GM18909 (cell line): ENCODE measurements at regions not wholly inside any gene's neighbourhood (a gene's known extent, or its start where the extent isn't known, plus 50 kb on each side); places are given as distances from the start of the nearest gene placed in this dataset.

ENCODE experiments used
- ATAC-seq: cut with Tn5 transposase; IDR thresholded peaks from one replicate; pipeline ENCODE4 v1.9.1; 2021; ENCODE audit warnings: mild to moderate bottlenecking; ENCODE audit not compliant: unreplicated experiment, poor library complexity

DNA sequence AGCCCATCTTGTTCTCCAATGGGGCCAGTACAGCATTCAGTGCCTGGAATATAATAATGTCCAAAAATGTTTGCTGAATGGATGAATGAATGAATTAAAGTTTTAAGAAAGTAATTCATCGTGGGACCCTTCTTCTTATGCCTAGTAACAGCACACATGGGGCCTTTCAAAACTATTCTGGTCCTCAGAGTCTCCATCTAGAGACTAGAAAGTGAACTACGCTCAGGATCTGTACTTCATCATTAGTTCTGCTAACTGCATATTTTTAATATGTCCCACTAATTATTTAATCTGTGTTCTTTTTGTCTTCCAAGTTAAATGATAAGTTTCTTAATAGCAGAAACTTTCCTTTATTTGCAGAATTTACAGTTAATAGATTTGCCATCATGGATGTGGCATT, 172.5 kb downstream of the SMAD2 start:
- no peak for ATAC-seq

DNA sequence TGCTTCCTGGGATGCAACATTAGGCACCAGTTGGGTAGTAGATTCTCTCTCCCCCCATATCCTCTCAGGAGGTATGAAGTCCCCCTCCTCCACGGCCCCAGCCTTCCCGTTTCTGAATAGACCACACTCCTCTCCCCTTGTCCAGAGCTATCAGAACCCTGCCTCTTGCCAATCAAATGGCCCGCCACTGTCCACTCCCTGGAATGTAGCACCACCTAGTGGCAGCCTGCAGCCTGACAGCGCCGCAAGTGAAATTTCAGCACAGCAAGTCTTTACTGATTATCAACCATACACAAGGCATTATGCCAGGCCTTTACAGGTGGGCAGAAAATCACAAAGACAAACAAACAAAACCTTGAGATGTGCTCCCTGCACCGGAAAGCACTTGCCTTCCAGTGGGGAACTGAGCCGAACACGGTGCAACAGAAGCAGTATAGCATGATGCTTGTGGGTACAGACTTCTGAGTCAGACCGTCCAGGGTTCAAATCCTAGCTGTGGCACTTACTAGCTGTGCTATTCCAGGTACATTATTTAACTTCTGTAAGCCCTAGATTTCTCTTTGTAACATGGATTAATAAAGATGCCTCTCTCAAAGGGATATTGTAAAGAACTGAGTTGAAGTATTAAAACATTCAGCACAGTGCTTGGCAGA, 174.0 kb downstream of the SMAD2 start:
- peak; percentile 57 for ATAC-seq

DNA sequence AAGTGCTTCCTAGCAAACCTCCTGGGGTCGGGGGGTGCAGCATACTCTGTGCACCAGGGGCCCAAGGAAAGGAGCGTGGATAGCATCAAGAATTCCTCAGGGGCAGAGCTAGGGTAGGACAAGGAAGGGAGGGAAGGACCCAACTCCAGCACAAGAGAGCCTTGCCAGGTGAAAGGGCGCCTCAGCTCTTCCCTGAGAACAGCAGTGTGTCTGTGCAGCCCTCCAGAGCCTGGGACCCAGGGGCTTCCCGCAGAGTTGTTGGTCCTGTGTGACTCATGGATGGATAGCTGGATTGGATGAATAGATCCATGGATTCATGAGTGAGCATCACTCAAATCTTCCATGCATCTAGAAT, 175.4 kb downstream of the SMAD2 start:
- no peak for ATAC-seq

DNA sequence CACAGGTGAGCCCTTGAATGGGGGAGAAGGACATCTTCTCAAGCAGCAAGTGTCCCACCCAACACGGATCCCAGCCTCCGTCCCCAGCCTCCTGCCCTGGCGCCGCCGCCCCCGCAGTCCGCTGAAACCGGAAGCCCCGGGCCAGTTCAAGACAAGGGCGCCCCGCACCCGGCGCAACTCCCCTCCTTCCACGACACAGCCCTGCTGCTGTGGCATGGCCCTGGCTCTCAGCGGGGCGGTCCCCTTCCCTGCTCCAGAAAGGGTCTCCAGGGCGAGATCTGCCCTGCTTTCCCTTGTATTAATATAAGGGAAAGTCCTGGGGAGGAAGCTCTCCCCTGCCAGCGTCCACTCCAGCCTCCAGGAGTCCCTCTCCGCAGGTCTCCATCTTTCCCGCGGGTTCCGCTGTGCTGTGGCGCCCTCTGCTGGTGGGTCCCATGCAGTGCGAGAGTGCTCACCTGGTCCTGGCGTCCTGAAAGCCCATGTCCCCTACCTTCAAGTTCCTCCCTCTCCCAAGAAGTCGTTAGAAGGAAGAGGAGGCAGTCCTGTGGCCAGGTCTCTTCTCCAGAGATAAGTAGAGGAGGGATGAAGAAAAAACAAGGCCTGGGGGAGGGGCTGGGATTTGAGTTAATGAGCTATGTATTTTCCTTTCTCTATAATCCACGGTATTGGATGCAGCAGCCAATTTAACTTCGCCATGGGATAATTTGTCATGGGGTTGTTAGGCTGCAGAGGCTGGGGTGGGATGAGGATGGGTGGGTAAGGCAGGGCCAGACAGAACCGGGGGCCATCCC, 176.0 kb downstream of the SMAD2 start:
- ATAC-seq = no peak

DNA sequence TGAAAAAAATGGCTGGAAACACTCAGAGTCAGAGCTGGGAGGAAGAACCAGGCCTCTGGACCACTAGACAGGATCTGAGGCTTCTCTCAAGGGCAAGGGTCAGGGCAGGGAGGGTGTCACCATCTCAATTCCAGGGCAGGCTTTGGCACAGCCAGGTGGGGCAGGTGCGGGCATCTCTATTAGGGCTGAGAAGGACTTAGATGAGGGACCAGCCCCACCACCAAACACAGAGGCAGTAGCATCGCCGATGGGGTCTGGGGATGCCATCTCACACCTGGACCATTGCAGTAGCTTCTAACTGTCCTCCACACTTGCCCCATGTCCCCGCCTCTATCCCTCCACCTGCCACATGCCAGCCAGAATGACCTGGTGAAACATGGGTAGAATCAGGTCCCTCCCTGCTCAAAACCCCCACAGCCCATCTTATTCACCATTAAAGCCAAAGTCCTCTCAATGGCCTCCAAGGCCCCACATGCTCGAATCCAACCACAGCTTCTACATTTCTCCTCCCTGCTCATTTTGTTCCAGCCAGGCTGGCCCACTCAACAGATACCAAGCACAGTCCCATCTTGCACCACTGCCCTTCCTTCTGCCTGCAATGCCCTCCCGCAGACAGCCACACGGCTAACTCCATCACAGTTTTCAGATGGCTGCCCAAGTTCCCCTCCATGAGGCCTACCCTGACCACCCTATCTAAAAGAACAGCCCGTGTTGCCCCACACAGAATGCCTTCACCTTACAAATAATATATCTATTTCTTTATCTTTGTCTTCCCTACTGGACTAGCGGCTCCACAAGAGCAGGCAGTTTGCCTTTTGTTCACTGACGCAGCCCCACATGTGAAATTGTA, 177.4 kb downstream of the SMAD2 start:
- no peak for ATAC-seq

DNA sequence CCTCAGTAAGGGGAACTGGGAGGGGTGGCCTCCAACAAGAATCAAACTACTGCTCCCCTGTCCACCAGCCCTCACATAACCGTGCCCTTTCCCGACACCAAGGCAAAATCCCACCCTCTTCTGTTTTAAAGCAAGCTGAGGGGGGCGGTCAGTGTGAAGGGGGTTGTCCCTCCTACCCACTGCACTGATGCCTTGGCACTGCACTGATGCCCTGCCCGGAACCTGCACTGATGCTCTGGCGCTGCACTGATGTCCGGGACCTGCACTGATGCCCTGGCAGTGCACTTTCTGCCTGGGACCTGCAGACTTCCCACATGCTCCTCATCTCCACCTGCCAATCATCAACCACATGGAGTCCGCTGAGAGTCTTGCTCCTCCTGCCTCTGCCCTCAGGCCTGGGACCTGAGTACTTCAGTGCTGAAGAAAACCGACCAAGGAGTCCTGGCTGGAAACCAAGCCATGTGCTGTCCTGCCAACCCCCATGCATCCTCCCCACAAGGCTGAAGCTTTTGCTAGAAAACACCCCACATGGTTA, 179.5 kb downstream of the SMAD2 start:
- ATAC-seq = no peak

DNA sequence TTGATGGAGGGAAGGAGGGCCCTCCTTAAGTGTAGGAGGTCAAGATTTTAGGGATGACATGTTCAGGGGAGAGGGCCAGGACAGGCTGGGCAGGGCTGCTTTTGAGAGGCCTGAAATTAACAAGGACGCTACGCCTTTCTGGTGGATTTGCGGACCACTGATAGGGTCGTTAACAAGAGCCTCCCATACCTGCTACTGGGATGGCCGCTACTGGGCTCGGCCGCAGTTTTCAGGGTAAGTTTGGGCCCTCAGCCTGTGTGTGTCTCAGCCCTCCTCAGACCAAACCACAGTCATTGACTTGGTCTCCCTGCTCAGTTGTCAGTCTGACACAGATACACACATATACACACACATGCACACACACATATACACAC, 180.9 kb downstream of the SMAD2 start:
- ATAC-seq = no peak

DNA sequence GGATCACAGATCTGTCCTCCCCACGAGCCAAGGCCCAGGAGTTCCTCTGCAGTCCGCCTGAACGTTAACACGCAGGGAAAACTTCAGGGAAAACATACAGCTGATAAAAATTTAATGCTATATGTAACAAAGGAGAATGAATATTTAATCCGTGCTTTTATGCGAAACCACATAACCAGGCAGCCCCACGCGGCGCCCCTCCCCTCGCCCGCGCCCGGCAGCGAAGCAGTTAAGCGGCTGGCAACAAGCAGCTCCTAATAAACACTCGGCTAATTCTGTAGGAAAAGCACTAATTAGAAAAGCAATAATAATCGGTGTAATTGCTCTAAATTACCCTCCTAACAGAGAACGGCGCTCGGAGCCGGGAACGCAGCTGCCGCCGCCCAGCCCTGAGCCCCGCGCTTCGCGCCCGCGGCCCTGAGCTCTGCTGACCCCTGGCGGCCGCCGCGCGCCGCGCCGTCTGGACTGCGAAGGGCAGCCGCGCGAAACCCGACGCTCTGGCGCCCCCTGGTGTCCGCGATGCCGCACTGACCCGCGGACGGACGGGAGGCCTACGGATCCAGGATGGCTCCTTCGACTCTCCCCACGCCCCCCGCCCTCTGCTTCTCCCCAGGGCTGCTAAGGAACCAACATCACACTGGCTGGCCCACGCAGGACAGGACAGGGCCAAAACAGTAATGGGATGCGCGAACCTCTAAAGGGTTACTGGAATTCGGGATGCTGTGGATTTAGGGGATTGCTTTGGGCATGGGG, 181.4 kb downstream of the SMAD2 start:
- ATAC-seq = peak; percentile 89

DNA sequence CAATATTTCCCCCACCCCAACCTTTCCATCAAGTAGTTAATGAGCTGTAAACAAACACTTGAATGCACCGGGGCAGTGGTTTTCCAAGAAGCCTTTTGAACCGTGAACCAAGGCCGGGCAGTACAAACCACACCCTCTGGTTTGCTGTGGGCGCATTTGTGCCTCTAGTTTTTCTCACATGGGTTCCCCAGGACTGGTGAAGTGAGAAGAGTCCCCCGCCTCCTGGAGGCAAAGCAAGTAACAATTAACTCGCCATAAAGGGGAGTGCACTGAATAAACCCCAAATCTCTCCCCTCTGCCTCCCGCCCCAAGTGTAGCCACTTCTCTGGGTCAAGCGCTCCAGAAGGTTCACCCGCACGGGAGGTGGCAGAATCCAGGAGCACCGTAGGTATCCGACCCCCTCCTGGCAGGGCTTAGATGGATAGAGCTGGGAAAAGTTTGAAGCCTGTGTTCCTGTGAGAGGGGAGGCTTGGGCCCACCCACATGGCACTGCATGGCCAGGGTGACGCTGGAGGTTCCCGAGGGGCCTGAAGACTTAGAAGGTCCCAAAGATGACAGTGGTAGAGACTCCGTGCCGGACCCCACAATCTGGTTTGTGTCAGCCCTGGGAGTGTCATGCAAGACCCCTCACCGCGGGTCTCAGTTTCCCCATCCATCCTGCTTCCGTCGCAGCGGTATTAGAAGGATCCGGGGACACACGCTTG, 182.2 kb downstream of the SMAD2 start:
- no peak for ATAC-seq

DNA sequence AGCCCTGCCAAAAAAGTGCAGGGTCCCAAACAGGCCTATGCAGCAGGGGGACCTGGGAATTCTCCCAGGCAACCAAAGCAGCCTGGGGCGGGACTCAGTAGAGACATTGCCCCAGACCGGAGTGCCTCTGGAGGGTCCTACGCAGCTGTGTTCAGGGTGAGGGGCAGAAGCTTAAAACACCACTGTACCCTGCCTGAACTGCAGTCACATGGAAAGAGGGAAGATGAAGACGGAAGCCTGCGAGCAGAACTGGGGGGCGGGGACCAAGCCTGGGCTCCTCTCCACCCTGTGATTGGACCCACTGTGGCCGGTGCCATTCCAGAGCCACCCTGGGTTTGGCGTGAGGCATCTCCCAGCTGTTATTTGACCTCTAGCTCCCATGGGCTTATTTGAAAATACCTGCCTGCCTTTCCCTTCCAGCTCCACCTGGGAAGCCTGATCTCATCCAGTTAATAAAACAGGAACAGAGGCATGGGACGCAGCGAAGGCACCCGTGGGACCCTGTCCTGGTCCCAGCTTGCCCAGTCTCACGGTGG, 183.1 kb downstream of the SMAD2 start:
- ATAC-seq = no peak

DNA sequence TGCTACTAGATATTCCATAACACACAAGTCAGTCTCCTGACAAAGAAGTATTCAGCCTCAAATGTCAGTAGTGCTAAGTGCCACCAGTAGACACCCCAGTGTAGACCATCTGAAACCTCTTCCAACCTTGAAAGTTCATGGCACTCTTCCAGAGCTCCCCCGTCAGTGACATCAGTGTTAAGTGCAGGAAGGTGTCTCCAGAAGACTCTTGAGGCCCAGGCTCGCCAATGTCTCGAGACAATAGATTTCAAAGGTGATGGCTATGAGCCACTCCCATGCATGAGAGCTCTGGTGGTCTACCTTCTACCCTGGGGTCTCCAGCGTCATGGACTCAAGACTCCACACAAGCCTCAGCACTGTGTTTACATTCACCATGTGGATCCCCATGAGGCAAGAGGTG, 183.8 kb downstream of the SMAD2 start:
- ATAC-seq = no peak

DNA sequence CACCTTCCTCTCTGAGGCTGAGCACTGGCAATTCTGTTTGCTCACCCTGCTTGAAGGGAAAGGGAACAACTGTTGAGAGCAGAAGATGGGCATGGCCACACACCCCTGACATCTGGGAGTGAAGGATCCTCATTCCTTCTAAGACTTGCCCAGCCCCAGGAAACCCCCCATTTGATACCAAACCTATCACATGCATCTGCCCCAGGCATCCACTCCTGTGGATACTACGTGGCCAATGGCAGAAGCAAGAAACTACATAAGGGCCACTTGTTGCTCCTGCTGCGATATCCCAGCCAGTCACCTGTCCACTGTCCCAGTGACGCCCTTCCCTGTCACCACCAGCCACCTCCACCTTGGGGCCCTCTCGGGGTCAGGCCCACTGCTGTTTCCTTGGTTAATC, 185.2 kb downstream of the SMAD2 start:
- no peak for ATAC-seq

DNA sequence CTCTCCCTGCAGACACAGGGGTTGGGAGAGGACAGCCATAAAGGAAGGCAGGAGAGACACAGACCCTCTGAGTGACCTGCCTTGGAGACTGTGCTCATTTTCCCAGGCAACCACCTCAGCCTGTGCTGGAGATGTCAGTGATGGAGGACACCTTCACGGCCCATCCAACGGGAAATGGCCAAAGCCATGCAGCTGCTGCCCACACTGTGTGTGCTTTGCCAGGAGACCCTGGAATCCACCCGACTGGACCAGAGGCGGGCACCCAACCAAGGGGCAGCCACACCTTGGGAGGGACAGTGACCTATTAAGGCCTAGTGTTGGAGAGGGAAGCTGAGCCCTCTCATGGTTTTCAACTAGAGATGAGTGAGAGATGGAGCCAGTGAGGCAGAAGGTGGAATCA, 192.5 kb downstream of the SMAD2 start:
- ATAC-seq = no peak

DNA sequence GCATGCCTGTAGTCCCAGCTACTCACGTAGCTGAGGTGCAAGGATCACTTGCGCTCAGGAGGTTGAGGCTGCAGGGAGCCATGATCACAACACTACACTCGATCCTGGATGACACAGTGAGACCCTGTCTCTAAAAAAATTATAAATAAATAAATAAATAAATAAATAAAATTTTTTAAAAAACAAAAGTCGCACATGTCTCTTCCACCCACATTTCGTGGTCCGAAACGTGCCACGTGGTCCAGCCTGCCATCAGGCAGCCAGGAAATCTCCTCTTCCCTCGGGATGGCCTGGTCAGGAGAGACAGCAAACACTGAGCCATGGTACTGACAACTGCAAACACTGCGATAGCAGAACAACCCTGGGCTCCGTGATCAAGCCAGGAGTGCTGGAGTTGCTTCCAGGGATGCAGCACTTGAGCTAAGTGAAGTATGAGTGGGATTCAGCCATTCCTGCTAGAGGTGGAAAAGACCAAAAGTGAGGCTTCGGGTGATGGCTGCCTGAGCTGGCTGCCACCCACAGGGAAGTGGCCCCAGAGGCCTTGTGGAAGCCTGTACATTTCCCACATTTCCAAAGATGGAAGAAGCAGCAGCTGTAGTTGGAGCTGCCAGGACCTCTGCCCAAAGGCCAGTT, 193.1 kb downstream of the SMAD2 start:
- no peak for ATAC-seq

DNA sequence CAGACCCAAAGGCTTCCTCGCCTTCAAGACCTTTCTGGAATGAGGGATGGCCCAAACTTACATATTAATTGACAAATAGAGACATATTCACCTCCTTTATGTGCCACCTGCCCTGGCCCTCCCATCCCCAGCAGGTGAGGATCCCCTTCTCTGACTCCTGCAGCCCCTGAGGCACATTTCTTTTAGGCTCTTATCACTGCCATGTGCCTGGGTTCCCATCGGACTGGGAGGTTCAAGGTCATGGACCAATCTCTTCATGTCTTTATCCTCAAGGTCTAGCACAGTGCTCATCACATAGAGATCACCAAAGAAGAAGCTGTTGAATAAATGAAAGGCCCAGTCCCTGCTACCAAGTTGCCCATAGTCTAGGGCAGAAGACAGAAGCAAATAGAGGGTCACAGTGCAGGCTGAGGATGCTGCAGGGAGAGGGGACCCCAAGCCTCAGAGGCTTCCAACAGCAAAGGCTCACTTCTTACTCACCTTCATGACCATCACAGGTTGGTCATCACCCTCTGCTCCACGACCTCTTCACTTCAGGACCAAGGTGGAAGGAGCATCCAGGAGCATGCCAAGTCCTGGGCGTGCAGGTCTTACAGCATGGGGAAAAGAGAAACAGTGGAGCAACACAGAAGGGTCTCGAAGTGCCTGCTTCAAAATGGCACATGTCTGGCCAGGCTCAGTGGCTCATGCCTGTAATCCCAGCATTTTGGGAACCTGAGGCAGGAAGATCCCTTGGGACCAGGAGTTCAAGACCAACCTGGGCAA, 193.9 kb downstream of the SMAD2 start:
- ATAC-seq = no peak

DNA sequence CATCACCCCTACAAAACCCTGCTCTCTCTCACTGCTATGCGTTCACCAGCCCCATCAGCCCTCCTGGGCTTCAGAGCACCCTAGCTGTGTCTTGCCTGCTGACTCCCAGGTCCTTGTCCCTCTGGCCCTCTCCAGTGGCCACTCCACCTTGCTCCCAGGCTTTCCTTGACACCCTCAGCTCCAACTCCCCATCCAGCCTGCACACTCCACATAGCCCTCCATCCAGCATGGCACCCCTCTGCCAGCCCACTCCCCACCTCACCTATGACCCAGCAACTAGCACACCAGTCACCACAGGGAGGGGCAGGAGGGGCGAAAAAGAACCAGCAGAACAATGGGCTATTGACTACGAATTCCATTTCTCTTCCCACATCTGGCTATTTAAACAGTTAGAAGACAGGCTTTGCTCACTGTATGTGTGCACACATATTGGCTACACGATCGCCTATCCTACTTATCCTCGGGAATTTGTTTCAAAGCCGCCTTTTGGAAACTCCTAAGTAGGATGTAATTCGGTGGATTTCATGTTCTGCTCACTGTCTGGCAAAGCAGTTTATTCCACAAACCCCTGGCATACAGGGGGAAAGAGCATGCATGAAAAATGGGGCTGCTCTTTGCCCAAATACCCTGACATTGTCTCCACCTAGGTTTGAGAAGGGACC, 195.3 kb downstream of the SMAD2 start:
- ATAC-seq = no peak

DNA sequence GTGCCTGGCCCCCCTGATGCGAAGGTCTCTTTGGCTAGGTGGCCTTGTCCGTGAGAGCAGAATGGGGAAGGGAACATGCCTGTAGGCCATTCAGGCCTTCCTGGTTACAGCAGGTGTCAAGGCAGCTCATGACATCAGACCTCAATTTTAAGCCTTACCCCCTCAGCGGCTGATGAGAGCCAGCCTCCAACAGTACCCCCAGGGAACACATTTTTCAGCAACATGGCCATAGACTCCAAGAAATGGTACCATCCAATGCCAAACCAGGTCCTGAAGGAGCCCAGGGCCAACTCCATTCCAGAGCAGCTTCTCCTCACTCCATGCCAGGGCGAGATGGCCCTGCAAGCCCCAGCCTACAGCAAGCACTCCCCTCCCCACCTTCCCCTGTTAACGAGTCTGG, 199.2 kb downstream of the SMAD2 start:
- ATAC-seq = no peak

DNA sequence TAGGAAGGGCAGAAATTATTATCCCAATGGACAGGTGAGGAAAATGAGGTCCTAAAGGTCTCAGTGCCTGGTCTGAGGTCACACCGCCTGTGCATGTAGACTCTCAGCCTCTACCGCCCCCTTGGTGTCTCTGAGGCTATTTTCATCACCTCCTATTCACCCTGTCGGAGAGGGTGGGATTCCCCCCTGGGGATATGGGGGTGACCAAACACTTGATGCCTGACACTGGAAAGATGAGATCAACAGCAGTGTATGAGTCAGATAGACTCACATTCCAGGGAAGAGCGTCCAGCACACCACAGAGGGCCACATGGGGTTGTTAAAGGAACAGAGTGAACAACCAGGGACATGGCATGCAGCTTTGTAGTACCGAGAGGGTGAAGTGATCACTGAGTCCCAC, 199.7 kb downstream of the SMAD2 start:
- ATAC-seq = no peak
